LNCaP clone FGC (cell line): ENCODE measurements at regions not wholly inside any gene's neighbourhood (a gene's known extent, or its start where the extent isn't known, plus 50 kb on each side); places are given as distances from the start of the nearest gene placed in this dataset.

Experiments used
- DNase-seq: peaks from one replicate; pipeline ENCODE4 v3.0.0-alpha.2; 2011; ENCODE audit warnings: low read depth
- H3K4me3 ChIP-seq: 2 replicates; pipeline ENCODE4 v1.5.1; 2011; ENCODE audit warnings: mild to moderate bottlenecking, low read depth, low read length, control low read depth
- CTCF ChIP-seq: IDR thresholded peaks from 2 replicates; pipeline ENCODE4 v1.5.1; 2012; ENCODE audit warnings: mild to moderate bottlenecking; ENCODE audit not compliant: control insufficient read depth, insufficient read depth; ENCODE audit errors: extremely low read depth

DNA sequence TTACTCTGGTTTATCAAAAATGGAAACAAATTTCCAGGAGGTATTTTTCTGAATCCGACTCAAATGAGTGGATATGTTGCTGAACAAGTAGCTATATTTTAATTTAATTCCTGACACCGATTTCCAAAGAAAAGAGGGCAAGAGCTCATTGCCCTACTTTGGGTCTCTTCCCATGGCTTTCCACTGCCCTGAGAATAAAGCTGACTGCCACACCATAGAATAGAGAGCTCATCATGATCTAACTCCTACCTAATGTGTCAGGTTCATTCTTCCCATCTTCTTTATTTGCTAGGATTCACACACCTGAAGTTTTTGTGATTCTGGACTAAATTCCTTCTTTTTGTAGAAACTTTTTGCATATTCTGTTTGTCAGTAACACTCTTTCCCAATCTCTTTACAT, 792.1 kb downstream of the DTWD2 start:
- no peak for TF ChIP-seq CTCF
- no peak for DNase-seq
- no peak overlapping the region for H3K4me3 ChIP-seq

DNA sequence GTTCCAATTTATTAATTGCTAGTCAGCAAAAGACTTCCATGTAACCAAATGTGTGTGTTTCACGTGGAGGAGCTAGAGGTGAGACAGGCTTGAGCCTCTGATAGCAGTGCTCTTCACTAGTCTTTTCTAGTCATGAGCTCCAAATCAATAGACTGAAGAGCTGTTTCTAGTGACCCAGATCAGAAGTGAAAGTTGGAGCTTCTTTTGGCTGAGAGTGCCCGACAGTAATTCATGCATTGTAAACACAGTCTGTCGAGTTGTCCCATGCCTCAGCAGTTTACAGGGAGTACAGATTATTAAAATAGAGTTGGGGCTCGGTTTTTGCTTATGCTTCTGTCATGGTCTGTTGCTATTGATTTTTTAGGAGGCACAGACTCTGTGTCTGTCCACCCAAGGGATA, 793.1 kb downstream of the DTWD2 start:
- peak; percentile 10 for DNase-seq
- no peak for TF ChIP-seq CTCF
- H3K4me3 ChIP-seq = no peak overlapping the region

- DNase-seq = no peak
- no peak overlapping the region for H3K4me3 ChIP-seq
- no peak for TF ChIP-seq CTCF
These were observed 795.0 kb downstream of the DTWD2 start for GRCh38 chr5:118193194-118193905.

DNA sequence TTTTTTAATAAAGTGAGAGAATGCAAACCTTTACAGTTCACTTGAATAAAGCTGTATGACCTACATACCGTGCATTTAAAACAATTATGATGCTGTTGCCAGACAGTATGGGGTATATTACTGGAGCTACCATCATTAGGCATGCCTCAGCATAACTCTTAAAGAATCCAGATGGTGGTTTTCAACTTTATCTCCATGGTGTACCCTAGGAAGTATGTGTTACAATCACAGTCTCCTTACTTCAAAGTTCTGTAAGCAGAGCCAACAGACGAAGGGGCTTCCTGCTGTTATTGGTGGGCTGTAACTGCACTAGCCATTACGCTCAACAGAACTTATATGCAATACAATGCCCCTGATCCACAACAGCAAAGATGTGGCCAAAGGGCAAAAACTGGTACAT, 803.3 kb downstream of the DTWD2 start:
- TF ChIP-seq CTCF = no peak
- H3K4me3 ChIP-seq = no peak overlapping the region
- no peak for DNase-seq

DNA sequence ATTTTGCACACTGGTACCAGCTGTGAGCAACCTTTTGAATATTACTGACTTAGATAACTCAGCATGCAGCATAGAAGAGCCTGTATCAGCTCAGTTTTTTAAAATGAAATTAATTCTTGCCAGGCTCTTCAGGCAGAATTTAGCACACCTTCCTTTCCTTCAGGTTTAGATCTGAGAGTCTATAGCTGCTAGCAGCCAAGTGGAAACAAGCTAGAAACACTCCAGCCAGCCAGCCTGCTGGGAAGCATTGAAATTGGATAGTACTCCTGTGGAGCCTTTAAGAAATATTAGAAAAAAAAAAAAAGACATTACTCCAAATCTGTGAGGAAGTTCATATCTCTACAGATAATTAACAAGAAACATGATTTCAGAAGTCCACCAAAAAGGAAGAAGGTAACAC, 812.2 kb downstream of the DTWD2 start:
- no peak for TF ChIP-seq CTCF
- no peak for DNase-seq
- H3K4me3 ChIP-seq = no peak overlapping the region

GRCh38 chr5:118174671-118175070, 813.7 kb downstream of the DTWD2 start:
- TF ChIP-seq CTCF = no peak
- H3K4me3 ChIP-seq = no peak overlapping the region
- DNase-seq = no peak

- TF ChIP-seq CTCF = no peak
- H3K4me3 ChIP-seq = no peak overlapping the region
- no peak for DNase-seq
These were observed 815.0 kb downstream of the DTWD2 start for GRCh38 chr5:118173340-118173739.
